ENCODE measurements at regions not wholly inside any gene's neighbourhood (a gene's known extent, or its start where the extent isn't known, plus 50 kb on each side); places are given as distances from the start of the nearest gene placed in this dataset.

- WGBS (ENCODE audit: insufficient coverage), result 100% methylated on average over 1 of the region's 2 CpGs
- DNase-seq (no peak), ATAC-seq (no peak)
- H3K27ac Mint-ChIP-seq, result no peak overlapping the region
- H3K4me3 ChIP-seq (ENCODE audit: low read length), result no peak overlapping the region
- no peak overlapping the region for H3K27ac ChIP-seq (ENCODE audit: low read length)
- H3K27me3 ChIP-seq (ENCODE audit: control insufficient read depth, insufficient read depth, low read length), result no peaks in the 10 kb centered on the region
- intact Hi-C loops (cut with micrococcal nuclease), result no loop called here
- TF ChIP-seq CTCF (IDR thresholded peaks at IDR 0.05), result no peak
- peaks cover 3 to 14% of the 10 kb centered on the region in 2 donors for H3K9me3 Mint-ChIP-seq
- no peaks in the 10 kb centered on the region for H3K36me3 ChIP-seq (ENCODE audit: control insufficient read depth, insufficient read depth, low read length)
- no peak overlapping the region for H3K4me3 Mint-ChIP-seq
- H3K36me3 Mint-ChIP-seq, result peaks cover 3% of the 10 kb centered on the region
- no peaks in the 10 kb centered on the region for H3K27me3 Mint-ChIP-seq (ENCODE audit: low read depth in 2 of 2)
- no peaks in the 10 kb centered on the region for H3K4me1 ChIP-seq (ENCODE audit: control insufficient read depth, insufficient read depth, low read length)
- no peaks in the 10 kb centered on the region for H3K9me3 ChIP-seq (ENCODE audit: control insufficient read depth, insufficient read depth, low read length)
- H3K4me1 Mint-ChIP-seq, result no peaks in the 10 kb centered on the region
These were observed 688.3 kb upstream of the CHORDC1 start for GRCh38 chr11:90911192-90911591.

GRCh38 chr11:90908074-90908473 lies 685.2 kb upstream of the CHORDC1 start:
- H3K4me1 Mint-ChIP-seq, result no peaks in the 10 kb centered on the region
- Histone ChIP-seq H3K27ac (ENCODE audit: low read length) (no peak overlapping the region), H3K36me3 (ENCODE audit: control insufficient read depth, insufficient read depth, low read length) (no peaks in the 10 kb centered on the region), H3K4me3 (ENCODE audit: low read length) (no peak overlapping the region), H3K4me1 (ENCODE audit: control insufficient read depth, insufficient read depth, low read length) (no peaks in the 10 kb centered on the region), H3K27me3 (ENCODE audit: control insufficient read depth, insufficient read depth, low read length) (no peaks in the 10 kb centered on the region), H3K9me3 (ENCODE audit: control insufficient read depth, insufficient read depth, low read length) (no peaks in the 10 kb centered on the region)
- no peak for TF ChIP-seq CTCF (IDR thresholded peaks at IDR 0.05)
- 75% methylated on average over 2 of the region's 3 CpGs for WGBS (ENCODE audit: insufficient coverage)
- H3K4me3 Mint-ChIP-seq, result no peak overlapping the region
- peaks cover 5% of the 10 kb centered on the region for H3K36me3 Mint-ChIP-seq
- DNase-seq, result no peak
- no peak overlapping the region for H3K27ac Mint-ChIP-seq
- H3K27me3 Mint-ChIP-seq (ENCODE audit: low read depth in 2 of 2), result no peaks in the 10 kb centered on the region
- no peak for ATAC-seq
- peaks cover 9 to 13% of the 10 kb centered on the region in 2 donors for H3K9me3 Mint-ChIP-seq
- intact Hi-C loops (cut with micrococcal nuclease), result no loop called here

DNA sequence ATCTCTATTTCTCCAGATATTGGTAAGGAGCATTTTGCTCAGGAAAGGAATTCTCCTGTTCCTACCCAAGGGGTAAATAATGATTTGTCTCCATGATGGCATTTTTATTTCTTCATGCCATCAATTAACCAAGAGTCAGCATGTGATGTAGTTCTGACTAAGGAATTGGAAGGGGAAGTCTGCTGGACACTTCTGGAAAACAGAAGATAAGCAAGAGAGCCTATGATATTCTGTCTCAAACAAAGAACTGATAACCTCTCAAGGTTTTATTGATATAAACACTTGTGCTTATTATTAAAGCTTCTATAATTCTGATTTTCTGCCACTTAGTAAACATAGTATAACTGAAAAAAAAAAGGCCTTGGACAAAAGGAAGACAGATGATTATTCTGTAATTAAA lies 673.0 kb upstream of the CHORDC1 start:
- Mint-ChIP-seq H3K4me1 (no peaks in the 10 kb centered on the region), H3K4me3 (no peak overlapping the region), H3K9me3 (peaks cover 16 to 18% of the 10 kb centered on the region in 2 donors), H3K36me3 (peaks cover 14% of the 10 kb centered on the region), H3K27me3 (ENCODE audit: low read depth in 2 of 2) (no peaks in the 10 kb centered on the region), H3K27ac (no peak overlapping the region)
- Histone ChIP-seq H3K4me1 (ENCODE audit: control insufficient read depth, insufficient read depth, low read length) (no peaks in the 10 kb centered on the region), H3K27ac (ENCODE audit: low read length) (no peak overlapping the region), H3K4me3 (ENCODE audit: low read length) (no peak overlapping the region), H3K36me3 (ENCODE audit: control insufficient read depth, insufficient read depth, low read length) (no peaks in the 10 kb centered on the region), H3K9me3 (ENCODE audit: control insufficient read depth, insufficient read depth, low read length) (no peaks in the 10 kb centered on the region), H3K27me3 (ENCODE audit: control insufficient read depth, insufficient read depth, low read length) (no peaks in the 10 kb centered on the region)
- TF ChIP-seq CTCF (IDR thresholded peaks at IDR 0.05), result no peak
- ATAC-seq (no peak), DNase-seq (no peak)
- intact Hi-C loops (cut with micrococcal nuclease), result no loop called here

GRCh38 chr11:90890347-90890746 lies 667.5 kb upstream of the CHORDC1 start:
- no peaks in the 10 kb centered on the region for H3K27me3 ChIP-seq (ENCODE audit: control insufficient read depth, insufficient read depth, low read length)
- H3K27ac Mint-ChIP-seq, result no peak overlapping the region
- H3K27ac ChIP-seq (ENCODE audit: low read length), result no peak overlapping the region
- intact Hi-C loops (cut with micrococcal nuclease), result no loop called here
- no peaks in the 10 kb centered on the region for H3K27me3 Mint-ChIP-seq (ENCODE audit: low read depth in 2 of 2)
- peaks cover 9 to 14% of the 10 kb centered on the region in 2 donors for H3K9me3 Mint-ChIP-seq
- ATAC-seq, result no peak
- no peaks in the 10 kb centered on the region for H3K9me3 ChIP-seq (ENCODE audit: control insufficient read depth, insufficient read depth, low read length)
- H3K4me3 Mint-ChIP-seq, result no peak overlapping the region
- H3K36me3 Mint-ChIP-seq, result no peaks in the 10 kb centered on the region
- DNase-seq, result no peak
- no peaks in the 10 kb centered on the region for H3K36me3 ChIP-seq (ENCODE audit: control insufficient read depth, insufficient read depth, low read length)
- TF ChIP-seq CTCF (IDR thresholded peaks at IDR 0.05), result no peak
- H3K4me3 ChIP-seq (ENCODE audit: low read length), result no peak overlapping the region
- no peaks in the 10 kb centered on the region for H3K4me1 ChIP-seq (ENCODE audit: control insufficient read depth, insufficient read depth, low read length)
- H3K4me1 Mint-ChIP-seq, result no peaks in the 10 kb centered on the region

Measured in natural killer cell (primary cell).